Stomach (tissue), 4 donors: ENCODE measurements at regions not wholly inside any gene's neighbourhood (a gene's known extent, or its start where the extent isn't known, plus 50 kb on each side); places are given as distances from the start of the nearest gene placed in this dataset.

ENCODE experiments used
- CTCF ChIP-seq, 7 experiments: fragments of 450-650 bp in 4 of 7; fragments of 200-600 bp in 3 of 7; sonication (generic) in 3 of 7; IDR thresholded peaks; one replicate each; pipeline ENCODE4 v1.5.1; 2016 to 2019; ENCODE audit warnings: antibody characterized with exemption in 7 of 7, control low read depth in 2 of 7, mild to moderate bottlenecking in 1 of 7
- POLR2A ChIP-seq, 4 donors: fragments of 450-650 bp; IDR thresholded peaks; one replicate each; pipeline ENCODE4 v1.6.1; 2016; ENCODE audit warnings: antibody characterized with exemption in 4 of 4, control low read depth in 2 of 4, mild to moderate bottlenecking in 1 of 4, moderate library complexity in 1 of 4

GRCh38 chr5:92378966-92379611 is 996.0 kb upstream of the ARRDC3 start:
- TF ChIP-seq CTCF (IDR thresholded peaks at IDR 0.05), result no peak
- no peak for TF ChIP-seq POLR2A (IDR thresholded peaks at IDR 0.05)
